SK-N-SH treated with all-trans-retinoic acid at 6 μM for 48 hours (cell line): ENCODE measurements at regions not wholly inside any gene's neighbourhood (a gene's known extent, or its start where the extent isn't known, plus 50 kb on each side); places are given as distances from the start of the nearest gene placed in this dataset.

Source experiments
- ATAC-seq: fragments of 200-7000 bp; cut with Tn5 transposase; 3 replicates; pipeline ENCODE4 v1.9.1; 2020; ENCODE audit warnings: mild to moderate bottlenecking, moderate library complexity
- ARNTL ChIP-seq: fragments of 450-650 bp; formaldehyde crosslinking; IDR thresholded peaks from 2 replicates; pipeline ENCODE4 v1.5.0; 2020; ENCODE audit warnings: low read depth, mild to moderate bottlenecking, moderate library complexity, borderline replicate concordance
- BACH2 ChIP-seq: fragments of 250-450 bp; sonication (Bioruptor Pico); IDR thresholded peaks from 2 replicates; pipeline ENCODE4 v1.9.0; 2021; ENCODE audit warnings: mild to moderate bottlenecking, borderline replicate concordance
- CREB5 ChIP-seq: fragments of 250-450 bp; sonication (Bioruptor Pico); IDR thresholded peaks from 2 replicates; pipeline ENCODE4 v1.5.1; 2020; ENCODE audit warnings: low read depth, mild to moderate bottlenecking, moderate library complexity
- CSDC2 ChIP-seq: fragments of 250-450 bp; sonication (Bioruptor Pico); IDR thresholded peaks from 2 replicates; pipeline ENCODE4 v1.5.0; 2020; ENCODE audit warnings: mild to moderate bottlenecking, moderate library complexity
- CSRNP3 ChIP-seq: fragments of 250-450 bp; sonication (Bioruptor Pico); IDR thresholded peaks from 2 replicates; pipeline ENCODE4 v1.5.1; 2021; ENCODE audit warnings: mild to moderate bottlenecking, moderate library complexity
- ESRRG ChIP-seq: fragments of 250-450 bp; sonication (Bioruptor Pico); IDR thresholded peaks from 2 replicates; pipeline ENCODE4 v1.6.1; 2021; ENCODE audit warnings: mild to moderate bottlenecking
- GLIS3 ChIP-seq: fragments of 250-450 bp; sonication (Bioruptor Pico); IDR thresholded peaks from 2 replicates; pipeline ENCODE4 v1.5.0; 2020; ENCODE audit warnings: mild to moderate bottlenecking, moderate library complexity
- ISL1 ChIP-seq: fragments of 250-450 bp; sonication (Bioruptor Pico); IDR thresholded peaks from 2 replicates; pipeline ENCODE4 v2.1.2; 2022; ENCODE audit warnings: mild to moderate bottlenecking, moderate library complexity
- OSR1 ChIP-seq: fragments of 250-450 bp; sonication (Bioruptor Pico); IDR thresholded peaks from 2 replicates; pipeline ENCODE4 v1.8.0; 2022; ENCODE audit warnings: moderate library complexity, mild to moderate bottlenecking, inconsistent platforms
- PPARA ChIP-seq: fragments of 250-450 bp; sonication (Bioruptor Pico); IDR thresholded peaks from 2 replicates; pipeline ENCODE4 v1.5.0; 2020; ENCODE audit warnings: mild to moderate bottlenecking, borderline replicate concordance
- RARB ChIP-seq: fragments of 250-450 bp; sonication (Bioruptor Pico); IDR thresholded peaks from 2 replicates; pipeline ENCODE4 v1.8.0; 2021; ENCODE audit warnings: mild to moderate bottlenecking, moderate library complexity
- SNAI2 ChIP-seq: fragments of 250-450 bp; sonication (Bioruptor Pico); IDR thresholded peaks from 2 replicates; pipeline ENCODE4 v1.5.0; 2020; ENCODE audit warnings: mild to moderate bottlenecking, moderate library complexity
- TCF4 ChIP-seq: fragments of 250-450 bp; sonication (Bioruptor Pico); IDR thresholded peaks from 2 replicates; pipeline ENCODE4 v1.8.0; 2021; ENCODE audit warnings: mild to moderate bottlenecking, moderate library complexity, borderline replicate concordance
- TOX ChIP-seq: fragments of 250-450 bp; sonication (Bioruptor Pico); IDR thresholded peaks from 2 replicates; pipeline ENCODE4 v1.8.0; 2021; ENCODE audit warnings: mild to moderate bottlenecking, moderate library complexity, borderline replicate concordance
- TSHZ2 ChIP-seq: fragments of 250-450 bp; sonication (Bioruptor Pico); IDR thresholded peaks from 2 replicates; pipeline ENCODE4 v1.5.0; 2020; ENCODE audit warnings: mild to moderate bottlenecking, moderate library complexity
- ZC3H10 ChIP-seq: fragments of 250-450 bp; sonication (Bioruptor Pico); IDR thresholded peaks from 2 replicates; pipeline ENCODE4 v1.5.1; 2021; ENCODE audit warnings: mild to moderate bottlenecking, moderate library complexity
- ZFP3 ChIP-seq: fragments of 250-450 bp; sonication (Bioruptor Pico); IDR thresholded peaks from 2 replicates; pipeline ENCODE4 v1.5.0; 2020; ENCODE audit warnings: mild to moderate bottlenecking, moderate library complexity
- ZFP30 ChIP-seq: fragments of 450-650 bp; formaldehyde crosslinking; IDR thresholded peaks from 2 replicates; pipeline ENCODE4 v1.5.0; 2022; ENCODE audit warnings: mild to moderate bottlenecking, moderate library complexity
- ZNF565 ChIP-seq: fragments of 450-650 bp; formaldehyde crosslinking; conservative IDR thresholded peaks from 2 replicates; pipeline ENCODE4 v1.5.0; 2020; ENCODE audit warnings: low read depth, mild to moderate bottlenecking, moderate library complexity
- ZNF70 ChIP-seq: fragments of 450-650 bp; formaldehyde crosslinking; IDR thresholded peaks from 2 replicates; pipeline ENCODE4 v1.5.0; 2020; ENCODE audit warnings: mild to moderate bottlenecking, moderate library complexity
- ZNF8 ChIP-seq: fragments of 450-650 bp; formaldehyde crosslinking; IDR thresholded peaks from 2 replicates; pipeline ENCODE4 v1.5.0; 2020; ENCODE audit warnings: mild to moderate bottlenecking, moderate library complexity
- TF ChIP-seq, protein P1 (sequence below): fragments of 250-450 bp; sonication (Bioruptor Pico); IDR thresholded peaks from 2 replicates; pipeline ENCODE4 v1.8.0; 2020; ENCODE audit warnings: mild to moderate bottlenecking, moderate library complexity, borderline replicate concordance

DNA sequence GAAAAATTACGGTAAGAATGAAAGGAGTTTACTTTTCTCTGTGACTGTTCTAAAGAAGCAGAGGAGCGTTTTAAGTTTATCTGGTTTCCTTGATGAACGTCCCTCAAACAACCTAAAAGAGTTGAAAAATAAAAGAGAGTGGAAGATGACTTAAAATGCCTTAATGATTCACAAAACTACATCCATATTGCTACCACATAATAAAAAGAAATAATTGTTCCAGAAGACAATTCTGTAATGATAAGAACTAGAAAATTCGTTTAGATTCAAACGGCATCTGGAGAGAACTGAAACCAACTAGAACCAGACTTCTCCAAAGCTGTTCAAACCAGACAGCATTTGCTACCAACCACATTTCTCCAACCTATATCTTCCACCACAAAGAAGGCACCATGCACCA, 68.1 kb downstream of the TEKT4 start:
- TF ChIP-seq, protein P1, sequence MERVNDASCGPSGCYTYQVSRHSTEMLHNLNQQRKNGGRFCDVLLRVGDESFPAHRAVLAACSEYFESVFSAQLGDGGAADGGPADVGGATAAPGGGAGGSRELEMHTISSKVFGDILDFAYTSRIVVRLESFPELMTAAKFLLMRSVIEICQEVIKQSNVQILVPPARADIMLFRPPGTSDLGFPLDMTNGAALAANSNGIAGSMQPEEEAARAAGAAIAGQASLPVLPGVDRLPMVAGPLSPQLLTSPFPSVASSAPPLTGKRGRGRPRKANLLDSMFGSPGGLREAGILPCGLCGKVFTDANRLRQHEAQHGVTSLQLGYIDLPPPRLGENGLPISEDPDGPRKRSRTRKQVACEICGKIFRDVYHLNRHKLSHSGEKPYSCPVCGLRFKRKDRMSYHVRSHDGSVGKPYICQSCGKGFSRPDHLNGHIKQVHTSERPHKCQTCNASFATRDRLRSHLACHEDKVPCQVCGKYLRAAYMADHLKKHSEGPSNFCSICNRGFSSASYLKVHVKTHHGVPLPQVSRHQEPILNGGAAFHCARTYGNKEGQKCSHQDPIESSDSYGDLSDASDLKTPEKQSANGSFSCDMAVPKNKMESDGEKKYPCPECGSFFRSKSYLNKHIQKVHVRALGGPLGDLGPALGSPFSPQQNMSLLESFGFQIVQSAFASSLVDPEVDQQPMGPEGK: no peak
- no peak for TF ChIP-seq ZNF8
- no peak for ATAC-seq

DNA sequence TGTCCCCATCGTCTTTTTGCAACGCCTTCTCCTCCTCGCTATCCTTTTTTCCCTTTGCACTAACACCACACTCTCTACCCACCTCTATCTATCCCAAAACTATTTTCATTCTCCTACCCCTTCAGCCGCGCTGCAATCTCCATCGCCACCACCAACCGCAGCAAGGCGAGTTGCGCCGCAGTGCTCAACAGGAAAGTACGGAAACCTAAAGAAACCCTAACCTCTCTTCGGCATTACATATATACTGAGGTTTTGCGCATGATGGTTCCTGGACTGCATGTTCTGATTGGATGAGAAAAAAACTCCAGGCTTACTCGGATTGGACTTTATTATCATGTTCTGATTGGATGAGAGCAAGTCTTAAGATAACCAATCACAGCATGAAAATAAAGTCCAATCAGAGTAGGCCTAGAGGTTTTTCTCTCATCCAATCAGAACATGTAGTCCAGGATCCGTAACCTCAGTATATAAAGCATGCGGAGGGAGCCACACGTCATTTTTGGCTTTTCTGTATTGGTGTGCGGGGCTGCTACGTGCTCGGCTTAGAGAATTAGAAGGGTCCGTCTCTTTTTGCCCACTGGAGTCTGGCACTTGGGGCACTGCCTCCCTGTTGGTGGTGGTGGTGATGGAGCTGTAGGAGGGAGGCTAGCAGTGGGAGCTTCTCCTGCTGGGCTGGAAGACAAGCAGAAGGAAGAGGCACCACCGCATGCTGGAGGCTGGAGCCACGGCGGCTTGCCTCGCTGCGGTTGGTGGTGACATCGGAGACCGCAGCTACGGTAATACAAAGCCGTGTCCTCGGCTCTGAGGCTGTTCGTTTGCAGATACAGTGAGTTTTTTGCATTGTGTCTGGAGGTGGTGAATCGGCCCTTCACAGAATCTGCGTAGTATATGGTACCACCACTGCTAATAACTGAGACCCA, 76.1 kb downstream of the TEKT4 start:
- ATAC-seq: no peak
- no peak for TF ChIP-seq OSR1 (CRISPR knock-in tag)
- no peak for TF ChIP-seq ZFP30 (CRISPR knock-in tag)
- no peak for TF ChIP-seq TCF4 (CRISPR knock-in tag)
- no peak for TF ChIP-seq ZNF8
- TF ChIP-seq ZC3H10 (CRISPR knock-in tag): no peak
- TF ChIP-seq RARB: no peak
- no peak for TF ChIP-seq ZNF565 (CRISPR knock-in tag)
- TF ChIP-seq TOX (CRISPR knock-in tag): no peak
- TF ChIP-seq CSRNP3: no peak
- no peak for TF ChIP-seq CSDC2 (CRISPR knock-in tag)
- TF ChIP-seq CREB5: no peak
- TF ChIP-seq SNAI2 (CRISPR knock-in tag): no peak
- TF ChIP-seq TSHZ2 (CRISPR knock-in tag): no peak
- no peak for TF ChIP-seq ISL1

GRCh38 chr2:94955702-94956101, 69.8 kb upstream of the MAL start:
- ATAC-seq: no peak
- TF ChIP-seq ESRRG: no peak
- no peak for TF ChIP-seq BACH2 (CRISPR knock-in tag)
- no peak for TF ChIP-seq RARB
- TF ChIP-seq TOX (CRISPR knock-in tag): no peak
- TF ChIP-seq TSHZ2 (CRISPR knock-in tag): no peak
- no peak for TF ChIP-seq ZNF565 (CRISPR knock-in tag)
- TF ChIP-seq ZNF8: no peak
- TF ChIP-seq, protein P1: no peak
- TF ChIP-seq PPARA: no peak
- TF ChIP-seq CREB5: no peak
- no peak for TF ChIP-seq ARNTL
- TF ChIP-seq TCF4 (CRISPR knock-in tag): no peak
- no peak for TF ChIP-seq ZNF70 (CRISPR knock-in tag)
- TF ChIP-seq GLIS3 (CRISPR knock-in tag): no peak
- TF ChIP-seq ZFP3 (CRISPR knock-in tag): no peak
